Ishikawa (cell line): ENCODE measurements at regions not wholly inside any gene's neighbourhood (a gene's known extent, or its start where the extent isn't known, plus 50 kb on each side); places are given as distances from the start of the nearest gene placed in this dataset.

Experiments
- CEBPB ChIP-seq: IDR thresholded peaks from 2 replicates; pipeline ENCODE4 v1.6.1; 2012
- CREB1 ChIP-seq: IDR thresholded peaks from 2 replicates; pipeline ENCODE4 v1.6.1; 2012; ENCODE audit warnings: low read depth
- EGR1 ChIP-seq: IDR thresholded peaks from 2 replicates; pipeline ENCODE4 v1.6.1; 2012
- EP300 ChIP-seq: IDR thresholded peaks from 2 replicates; pipeline ENCODE4 v1.6.1; 2012; ENCODE audit warnings: borderline replicate concordance
- FOXM1 ChIP-seq: IDR thresholded peaks from 2 replicates; pipeline ENCODE4 v1.6.1; 2012; ENCODE audit warnings: low read depth, borderline replicate concordance
- NFIC ChIP-seq: IDR thresholded peaks from 2 replicates; pipeline ENCODE4 v1.6.1; 2012
- RAD21 ChIP-seq: IDR thresholded peaks from 2 replicates; pipeline ENCODE4 v1.6.1; 2012; ENCODE audit warnings: low read depth
- TAF1 ChIP-seq: IDR thresholded peaks from 2 replicates; pipeline ENCODE4 v1.6.1; 2012; ENCODE audit warnings: low read depth, mild to moderate bottlenecking
- TCF12 ChIP-seq: IDR thresholded peaks from 2 replicates; pipeline ENCODE4 v1.6.1; 2012; ENCODE audit warnings: low read depth
- TEAD4 ChIP-seq: IDR thresholded peaks from 2 replicates; pipeline ENCODE4 v1.6.1; 2012
- YY1 ChIP-seq: IDR thresholded peaks from 2 replicates; pipeline ENCODE4 v1.6.1; 2012; ENCODE audit warnings: low read depth
- TF ChIP-seq, protein P1 (sequence below): IDR thresholded peaks from 2 replicates; pipeline ENCODE4 v1.6.1; 2012; ENCODE audit warnings: low read depth, mild to moderate bottlenecking
- TF ChIP-seq, protein P2 (sequence below): IDR thresholded peaks from 2 replicates; pipeline ENCODE4 v1.6.1; 2012
- TF ChIP-seq, protein P3 (sequence below): IDR thresholded peaks from 2 replicates; pipeline ENCODE4 v1.6.1; 2012

DNA sequence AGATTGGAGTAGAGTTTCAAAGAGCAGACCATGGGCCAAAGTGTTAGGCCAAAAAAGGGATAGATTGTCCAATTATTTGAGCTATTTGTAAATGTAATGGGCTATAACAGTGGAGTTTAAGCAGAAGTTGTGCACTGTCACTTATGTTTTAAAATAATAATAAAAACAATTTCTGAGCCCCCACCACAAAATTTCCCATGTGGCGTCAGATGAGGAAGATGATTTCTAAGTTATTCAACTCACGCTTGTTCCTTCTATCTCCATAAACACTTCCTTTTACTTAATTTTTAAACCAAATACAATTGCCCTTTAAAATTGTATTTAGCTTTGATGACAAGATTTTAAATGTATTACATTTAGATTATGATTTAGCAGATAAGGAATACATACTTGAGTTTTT is 330.0 kb downstream of the PTPRC start:
- TF ChIP-seq, protein P1, sequence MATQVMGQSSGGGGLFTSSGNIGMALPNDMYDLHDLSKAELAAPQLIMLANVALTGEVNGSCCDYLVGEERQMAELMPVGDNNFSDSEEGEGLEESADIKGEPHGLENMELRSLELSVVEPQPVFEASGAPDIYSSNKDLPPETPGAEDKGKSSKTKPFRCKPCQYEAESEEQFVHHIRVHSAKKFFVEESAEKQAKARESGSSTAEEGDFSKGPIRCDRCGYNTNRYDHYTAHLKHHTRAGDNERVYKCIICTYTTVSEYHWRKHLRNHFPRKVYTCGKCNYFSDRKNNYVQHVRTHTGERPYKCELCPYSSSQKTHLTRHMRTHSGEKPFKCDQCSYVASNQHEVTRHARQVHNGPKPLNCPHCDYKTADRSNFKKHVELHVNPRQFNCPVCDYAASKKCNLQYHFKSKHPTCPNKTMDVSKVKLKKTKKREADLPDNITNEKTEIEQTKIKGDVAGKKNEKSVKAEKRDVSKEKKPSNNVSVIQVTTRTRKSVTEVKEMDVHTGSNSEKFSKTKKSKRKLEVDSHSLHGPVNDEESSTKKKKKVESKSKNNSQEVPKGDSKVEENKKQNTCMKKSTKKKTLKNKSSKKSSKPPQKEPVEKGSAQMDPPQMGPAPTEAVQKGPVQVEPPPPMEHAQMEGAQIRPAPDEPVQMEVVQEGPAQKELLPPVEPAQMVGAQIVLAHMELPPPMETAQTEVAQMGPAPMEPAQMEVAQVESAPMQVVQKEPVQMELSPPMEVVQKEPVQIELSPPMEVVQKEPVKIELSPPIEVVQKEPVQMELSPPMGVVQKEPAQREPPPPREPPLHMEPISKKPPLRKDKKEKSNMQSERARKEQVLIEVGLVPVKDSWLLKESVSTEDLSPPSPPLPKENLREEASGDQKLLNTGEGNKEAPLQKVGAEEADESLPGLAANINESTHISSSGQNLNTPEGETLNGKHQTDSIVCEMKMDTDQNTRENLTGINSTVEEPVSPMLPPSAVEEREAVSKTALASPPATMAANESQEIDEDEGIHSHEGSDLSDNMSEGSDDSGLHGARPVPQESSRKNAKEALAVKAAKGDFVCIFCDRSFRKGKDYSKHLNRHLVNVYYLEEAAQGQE = no peak
- TF ChIP-seq, protein P2, sequence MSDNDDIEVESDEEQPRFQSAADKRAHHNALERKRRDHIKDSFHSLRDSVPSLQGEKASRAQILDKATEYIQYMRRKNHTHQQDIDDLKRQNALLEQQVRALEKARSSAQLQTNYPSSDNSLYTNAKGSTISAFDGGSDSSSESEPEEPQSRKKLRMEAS = no peak
- no peak for TF ChIP-seq EGR1
- TF ChIP-seq EP300 = no peak
- no peak for TF ChIP-seq NFIC
- TF ChIP-seq CREB1 = no peak
- no peak for TF ChIP-seq RAD21
- no peak for TF ChIP-seq TAF1
- no peak for TF ChIP-seq CEBPB
- TF ChIP-seq FOXM1 = no peak
- no peak for TF ChIP-seq TEAD4
- no peak for TF ChIP-seq YY1
- TF ChIP-seq, protein P3, sequence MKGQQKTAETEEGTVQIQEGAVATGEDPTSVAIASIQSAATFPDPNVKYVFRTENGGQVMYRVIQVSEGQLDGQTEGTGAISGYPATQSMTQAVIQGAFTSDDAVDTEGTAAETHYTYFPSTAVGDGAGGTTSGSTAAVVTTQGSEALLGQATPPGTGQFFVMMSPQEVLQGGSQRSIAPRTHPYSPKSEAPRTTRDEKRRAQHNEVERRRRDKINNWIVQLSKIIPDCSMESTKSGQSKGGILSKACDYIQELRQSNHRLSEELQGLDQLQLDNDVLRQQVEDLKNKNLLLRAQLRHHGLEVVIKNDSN = no peak
- no peak for TF ChIP-seq TCF12
